H1 (cell line): ENCODE measurements at regions not wholly inside any gene's neighbourhood (a gene's known extent, or its start where the extent isn't known, plus 50 kb on each side); places are given as distances from the start of the nearest gene placed in this dataset.

Experiments used
- CTCF ChIA-PET: fragments of 300-600 bp; sonication (Branson Sonifier 250); formaldehyde crosslinking; loops from one replicate; lab custom pipeline; 2021; ENCODE audit not compliant: partially characterized antibody; lab: Charles Lee
- POLR2A ChIA-PET: fragments of 300-600 bp; sonication (Branson Sonifier 250); formaldehyde crosslinking; loops from one replicate; lab custom pipeline; 2021; ENCODE audit warnings: inconsistent platforms; ENCODE audit not compliant: partially characterized antibody; lab: Charles Lee
- DNase-seq, 2 experiments: peaks; one replicate each; pipeline versions ENCODE4 v3.0.0 to v3.0.0-alpha.2; 2010 to 2022; ENCODE audit warnings: low spot score in 2 of 2, low read depth in 1 of 2, mixed read lengths in 1 of 2
- FAIRE-seq: peaks from 2 replicates; lab custom pipeline; 2011; peaks lifted over from hg19 to GRCh38; lab: Jason Lieb, UNC
- H2AFZ ChIP-seq: 2 replicates; pipeline ENCODE4 v1.8.1; 2012; ENCODE audit warnings: low read length, inconsistent platforms
- H2AK5ac ChIP-seq: 2 replicates; pipeline ENCODE4 v1.6.1; 2013; ENCODE audit warnings: low read depth, low read length
- H2BK120ac ChIP-seq: replicated peaks from 2 replicates; pipeline ENCODE3; 2013; ENCODE audit warnings: low read depth, low read length, inconsistent platforms
- H2BK12ac ChIP-seq: 2 replicates; pipeline ENCODE4 v1.6.1; 2013; ENCODE audit warnings: low read depth, low read length
- H2BK15ac ChIP-seq: 2 replicates; pipeline ENCODE4 v1.6.1; 2013; ENCODE audit warnings: low read length
- H2BK20ac ChIP-seq: 2 replicates; pipeline ENCODE4 v1.6.1; 2013; ENCODE audit warnings: low read length
- H2BK5ac ChIP-seq: 2 replicates; pipeline ENCODE4 v1.6.1; 2013; ENCODE audit warnings: low read depth, low read length
- H3K14ac ChIP-seq: 2 replicates; pipeline ENCODE4 v1.6.1; 2013; ENCODE audit warnings: inconsistent platforms; ENCODE audit not compliant: insufficient read length
- H3K18ac ChIP-seq: 2 replicates; pipeline ENCODE4 v1.6.1; 2013; ENCODE audit warnings: low read length; ENCODE audit errors: extremely low read depth
- H3K23ac ChIP-seq: 2 replicates; pipeline ENCODE4 v1.6.1; 2013; ENCODE audit warnings: inconsistent platforms; ENCODE audit not compliant: insufficient read length
- H3K23me2 ChIP-seq: 2 replicates; pipeline ENCODE4 v1.6.1; 2013; ENCODE audit warnings: low read depth, low read length
- H3K27ac ChIP-seq: 2 replicates; pipeline ENCODE4 v1.6.1; 2011; ENCODE audit warnings: low read depth, low read length, inconsistent platforms
- H3K27me3 ChIP-seq, 4 experiments: replicated peaks in 1 of 4; 1 replicate in 1 of 4; 2 replicates in 3 of 4; pipeline versions ENCODE4 v1.6.1 to v1.8.1; 2011 to 2013; ENCODE audit warnings: low read length in 3 of 4, mild to moderate bottlenecking in 3 of 4, inconsistent platforms in 2 of 4, mixed read lengths in 2 of 4, moderate library complexity in 1 of 4; ENCODE audit not compliant: control insufficient read depth in 3 of 4, insufficient read depth in 3 of 4; ENCODE audit errors: extremely low read depth in 1 of 4
- H3K36me3 ChIP-seq, 4 experiments: 2 replicates each; pipeline versions ENCODE4 v1.6.1 to v1.8.1; 2011 to 2013; ENCODE audit warnings: mild to moderate bottlenecking in 4 of 4, low read length in 3 of 4, moderate library complexity in 2 of 4, control low read depth in 1 of 4, inconsistent platforms in 1 of 4; ENCODE audit not compliant: insufficient read depth in 4 of 4, control insufficient read depth in 2 of 4
- H3K4ac ChIP-seq: replicated peaks from 2 replicates; pipeline ENCODE3; 2013; ENCODE audit warnings: low read length, low read depth, mixed read lengths, inconsistent platforms; ENCODE audit not compliant: insufficient read length
- H3K4me1 ChIP-seq, 4 experiments: replicated peaks in 1 of 4; 1 replicate in 1 of 4; 2 replicates in 3 of 4; pipeline versions ENCODE4 v1.6.1 to v1.8.1; 2011 to 2013; ENCODE audit warnings: low read length in 3 of 4, inconsistent platforms in 2 of 4, mixed read lengths in 1 of 4; ENCODE audit not compliant: insufficient read depth in 4 of 4, control insufficient read depth in 3 of 4
- H3K4me2 ChIP-seq, 2 experiments: 2 replicates each; pipeline versions ENCODE4 v1.6.1 to v1.8.1; 2011 to 2013; ENCODE audit warnings: low read depth in 2 of 2, low read length in 2 of 2, control low read depth in 1 of 2, inconsistent platforms in 1 of 2, mild to moderate bottlenecking in 1 of 2; ENCODE audit not compliant: insufficient read depth in 1 of 2
- H3K4me3 ChIP-seq, 4 experiments: fragments of 200-600, 300-600 bp in 1 of 4; sonication (generic), shearing (Covaris generic), sonication (Bioruptor Twin) in 1 of 4; 2 replicates each; pipeline versions ENCODE4 v1.5.1 to v1.8.1; 2011 to 2016; ENCODE audit warnings: low read length in 4 of 4, low read depth in 3 of 4, control low read depth in 2 of 4, inconsistent platforms in 2 of 4, mild to moderate bottlenecking in 2 of 4, mixed read lengths in 1 of 4, moderate library complexity in 1 of 4; ENCODE audit not compliant: insufficient read depth in 2 of 4; ENCODE audit errors: extremely low read depth in 1 of 4
- H3K56ac ChIP-seq: replicated peaks from 2 replicates; pipeline ENCODE3; 2013; ENCODE audit warnings: low read depth, mild to moderate bottlenecking, mixed read lengths, low read length, inconsistent platforms; ENCODE audit not compliant: insufficient read length
- H3K79me1 ChIP-seq: 2 replicates; pipeline ENCODE4 v1.6.1; 2013; ENCODE audit warnings: low read depth, low read length, control low read depth
- H3K79me2 ChIP-seq, 2 experiments: 2 replicates each; pipeline versions ENCODE4 v1.6.1 to v1.8.1; 2012 to 2013; ENCODE audit warnings: low read length in 2 of 2, mild to moderate bottlenecking in 2 of 2, inconsistent platforms in 1 of 2; ENCODE audit not compliant: insufficient read depth in 2 of 2, control insufficient read depth in 1 of 2
- H3K9ac ChIP-seq, 4 experiments: replicated peaks in 1 of 4; 1 replicate in 1 of 4; 2 replicates in 3 of 4; pipeline versions ENCODE4 v1.6.1 to v1.8.1; 2011 to 2013; ENCODE audit warnings: low read depth in 3 of 4, low read length in 3 of 4, control low read depth in 2 of 4, mild to moderate bottlenecking in 2 of 4, moderate library complexity in 2 of 4, inconsistent platforms in 1 of 4; ENCODE audit errors: extremely low read depth in 1 of 4
- H3K9me3 ChIP-seq, 2 experiments: 2 replicates each; pipeline versions ENCODE4 v1.6.1 to v1.8.1; 2012 to 2013; ENCODE audit warnings: mild to moderate bottlenecking in 2 of 2, moderate library complexity in 2 of 2, control low read depth in 1 of 2, inconsistent platforms in 1 of 2, low read depth in 1 of 2, low read length in 1 of 2, mixed read lengths in 1 of 2; ENCODE audit not compliant: insufficient read depth in 2 of 2
- H4K20me1 ChIP-seq, 2 experiments: replicated peaks in 1 of 2; 2 replicates each; pipeline versions ENCODE3 to v1.8.1; 2011 to 2013; ENCODE audit warnings: inconsistent platforms in 2 of 2, low read length in 2 of 2, mild to moderate bottlenecking in 1 of 2; ENCODE audit not compliant: insufficient read depth in 2 of 2, control insufficient read depth in 1 of 2
- H4K5ac ChIP-seq: 2 replicates; pipeline ENCODE4 v1.6.1; 2013; ENCODE audit warnings: low read length, low read depth, mixed read lengths, inconsistent platforms; ENCODE audit not compliant: insufficient read length
- H4K8ac ChIP-seq: 2 replicates; pipeline ENCODE4 v1.8.0; 2013; ENCODE audit warnings: mild to moderate bottlenecking, moderate library complexity, low read length, inconsistent platforms; ENCODE audit not compliant: insufficient read depth; ENCODE audit errors: extremely low read depth
- H4K91ac ChIP-seq: replicated peaks from 2 replicates; pipeline ENCODE3; 2013; ENCODE audit warnings: low read length, mixed read lengths, inconsistent platforms; ENCODE audit not compliant: insufficient read length
- ATF3 ChIP-seq: IDR thresholded peaks from 2 replicates; pipeline ENCODE4 v1.6.1; 2011; ENCODE audit warnings: low read depth, mild to moderate bottlenecking, low read length; ENCODE audit not compliant: insufficient read depth
- BCL11A ChIP-seq, 2 experiments: IDR thresholded peaks; one replicate each; pipeline ENCODE4 v1.6.1; 2011; ENCODE audit warnings: low read depth in 2 of 2, low read length in 2 of 2, mild to moderate bottlenecking in 2 of 2
- BRCA1 ChIP-seq: IDR thresholded peaks from 2 replicates; pipeline ENCODE4 v1.6.1; 2012; ENCODE audit warnings: low read depth, low read length, improper control_type of control experiment
- GTF2F1 ChIP-seq: IDR thresholded peaks from 2 replicates; pipeline ENCODE4 v1.6.1; 2012; ENCODE audit warnings: low read depth, low read length, improper control_type of control experiment, borderline replicate concordance
- JUN ChIP-seq: IDR thresholded peaks from 2 replicates; pipeline ENCODE4 v1.6.1; 2011; ENCODE audit warnings: low read depth, mild to moderate bottlenecking, improper control_type of control experiment, low read length
- KDM1A ChIP-seq: fragments of 200-600, 300-600 bp; sonication (generic); IDR thresholded peaks from 2 replicates; pipeline ENCODE4 v1.7.1; 2016; ENCODE audit warnings: mild to moderate bottlenecking, low read length, borderline replicate concordance
- MAFK ChIP-seq: IDR thresholded peaks from 2 replicates; pipeline ENCODE4 v1.6.1; 2012; ENCODE audit warnings: low read depth, mild to moderate bottlenecking, improper control_type of control experiment, low read length
- NANOG ChIP-seq: IDR thresholded peaks from 2 replicates; pipeline ENCODE4 v1.6.1; 2011; ENCODE audit warnings: low read length, low read depth, mild to moderate bottlenecking, inconsistent platforms; ENCODE audit not compliant: insufficient read depth, poor library complexity, severe bottlenecking
- SIRT6 ChIP-seq: IDR thresholded peaks from one replicate; pipeline ENCODE4 v1.7.1; 2012; ENCODE audit warnings: low read length, inconsistent platforms
- USF2 ChIP-seq: IDR thresholded peaks from 2 replicates; pipeline ENCODE4 v1.6.1; 2011; ENCODE audit warnings: low read length, improper control_type of control experiment
- WGBS, 2 experiments: shearing (Covaris generic) in 1 of 2; methylation state at CpG; one replicate each; pipeline versions ENCODE4 v1.1.6 to v1.1.7; 2013 to 2015; ENCODE audit warnings: low lambda C conversion rate in 2 of 2, mixed read lengths in 2 of 2, inconsistent platforms in 1 of 2, low coverage in 1 of 2, missing lambda C conversion rate in 1 of 2; ENCODE audit not compliant: insufficient replicate concordance in 2 of 2, insufficient coverage in 1 of 2, insufficient read length in 1 of 2; ENCODE audit errors: extremely low coverage in 1 of 2, missing lambda C conversion rate in 1 of 2; 5-methylcytosine and 5-hydroxymethylcytosine counted together
- TF ChIP-seq, protein P1 (sequence below), 3 experiments: IDR thresholded peaks; 1 replicate in 2 of 3; 2 replicates in 1 of 3; pipeline versions ENCODE4 v1.5.1 to v1.6.1; 2011; ENCODE audit warnings: low read length in 3 of 3, mild to moderate bottlenecking in 3 of 3, inconsistent platforms in 2 of 3, low read depth in 1 of 3, moderate library complexity in 1 of 3; ENCODE audit not compliant: insufficient read depth in 1 of 3; ENCODE audit errors: control extremely low read depth in 1 of 3

DNA sequence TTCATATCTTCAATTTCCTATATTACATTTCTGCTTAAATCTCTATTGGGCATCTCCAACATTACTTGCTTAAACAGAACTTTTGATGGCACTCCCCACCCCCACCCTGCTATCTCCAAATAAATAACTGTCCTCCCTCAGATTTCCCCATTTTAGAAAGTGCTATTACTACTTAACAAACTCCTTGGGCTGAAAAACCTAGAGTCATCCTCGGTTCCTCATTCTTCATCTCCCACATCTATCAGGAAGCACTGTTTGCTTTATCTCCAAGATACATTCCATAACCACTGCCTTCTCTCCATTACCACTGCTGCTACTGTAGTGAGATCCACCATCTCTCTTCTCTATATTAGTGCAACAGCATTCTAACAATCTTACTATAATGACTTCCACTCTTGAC lies 150.4 kb upstream of the CYRIA start:
- ChIA-PET CTCF (no interaction called here), POLR2A (no interaction called here)
- H3K23ac ChIP-seq = no peak overlapping the region
- H2BK5ac ChIP-seq = no peak overlapping the region
- no peak overlapping the region for H3K14ac ChIP-seq
- FAIRE-seq = no peak
- H3K27ac ChIP-seq = no peak overlapping the region
- H3K9me3 ChIP-seq = no peaks in the 10 kb centered on the region
- no peak overlapping the region for H2BK20ac ChIP-seq
- H4K8ac ChIP-seq = no peak overlapping the region
- no peak overlapping the region for H2BK15ac ChIP-seq
- no peaks in the 10 kb centered on the region for H3K27me3 ChIP-seq
- no peak overlapping the region for H3K4me3 ChIP-seq
- H3K4me2 ChIP-seq = no peak overlapping the region
- H2AK5ac ChIP-seq = no peak overlapping the region
- no peaks in the 10 kb centered on the region for H4K20me1 ChIP-seq
- no peak overlapping the region for H3K18ac ChIP-seq
- H3K56ac ChIP-seq = no peak overlapping the region
- H3K4ac ChIP-seq = no peak overlapping the region
- no peak overlapping the region for H4K5ac ChIP-seq
- H3K79me1 ChIP-seq = no peaks in the 10 kb centered on the region
- H3K23me2 ChIP-seq = no peaks in the 10 kb centered on the region
- H3K9ac ChIP-seq = no peak overlapping the region
- no peak overlapping the region for H2AFZ ChIP-seq
- no peaks in the 10 kb centered on the region for H3K36me3 ChIP-seq
- no peaks in the 10 kb centered on the region for H3K79me2 ChIP-seq
- no peak overlapping the region for H4K91ac ChIP-seq
- H3K4me1 ChIP-seq = no peaks in the 10 kb centered on the region
- H2BK12ac ChIP-seq = no peak overlapping the region
- no peak for DNase-seq
- 95% methylated on average over 1 of the region's 1 CpG; no CpG with 5 or more reads in 1 of the 2 experiments for WGBS, 2 experiments
- no peak overlapping the region for H2BK120ac ChIP-seq
- TF ChIP-seq KDM1A = no peak
- TF ChIP-seq MAFK = no peak
- TF ChIP-seq, protein P1, sequence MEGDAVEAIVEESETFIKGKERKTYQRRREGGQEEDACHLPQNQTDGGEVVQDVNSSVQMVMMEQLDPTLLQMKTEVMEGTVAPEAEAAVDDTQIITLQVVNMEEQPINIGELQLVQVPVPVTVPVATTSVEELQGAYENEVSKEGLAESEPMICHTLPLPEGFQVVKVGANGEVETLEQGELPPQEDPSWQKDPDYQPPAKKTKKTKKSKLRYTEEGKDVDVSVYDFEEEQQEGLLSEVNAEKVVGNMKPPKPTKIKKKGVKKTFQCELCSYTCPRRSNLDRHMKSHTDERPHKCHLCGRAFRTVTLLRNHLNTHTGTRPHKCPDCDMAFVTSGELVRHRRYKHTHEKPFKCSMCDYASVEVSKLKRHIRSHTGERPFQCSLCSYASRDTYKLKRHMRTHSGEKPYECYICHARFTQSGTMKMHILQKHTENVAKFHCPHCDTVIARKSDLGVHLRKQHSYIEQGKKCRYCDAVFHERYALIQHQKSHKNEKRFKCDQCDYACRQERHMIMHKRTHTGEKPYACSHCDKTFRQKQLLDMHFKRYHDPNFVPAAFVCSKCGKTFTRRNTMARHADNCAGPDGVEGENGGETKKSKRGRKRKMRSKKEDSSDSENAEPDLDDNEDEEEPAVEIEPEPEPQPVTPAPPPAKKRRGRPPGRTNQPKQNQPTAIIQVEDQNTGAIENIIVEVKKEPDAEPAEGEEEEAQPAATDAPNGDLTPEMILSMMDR (IDR thresholded peaks at IDR 0.05; ENCODE audit: control extremely low read depth in 1 of 3, insufficient read depth in 1 of 3, low read depth in 1 of 3, low read length in 3 of 3) = no peak
- TF ChIP-seq JUN = no peak
- TF ChIP-seq NANOG = no peak
- TF ChIP-seq BCL11A (IDR thresholded peaks at IDR 0.05; ENCODE audit: low read depth in 2 of 2, low read length in 2 of 2) = no peak
- no peak for TF ChIP-seq ATF3
- no peak for TF ChIP-seq GTF2F1
- TF ChIP-seq SIRT6 = no peak
- no peak for TF ChIP-seq USF2
- TF ChIP-seq BRCA1 = no peak
